Gastroesophageal sphincter (tissue), 4 donors: ENCODE measurements at regions not wholly inside any gene's neighbourhood (a gene's known extent, or its start where the extent isn't known, plus 50 kb on each side); places are given as distances from the start of the nearest gene placed in this dataset.
"Not testable (repeated sequence)": the region's sequence is repeated elsewhere in the genome, so short reads cannot be mapped to it uniquely, and the experiment has no call there.

ENCODE experiments used
- ATAC-seq: fragments of 150-250 bp; one replicate; pipeline ENCODE4 v1.9.1; 2016; ENCODE audit warnings: mild to moderate bottlenecking, moderate library complexity
- H3K27ac ChIP-seq, 4 donors: fragments of 200-600 bp; sonication (generic) in 3 of 4; 1 replicate in 3 of 4; 2 replicates in 1 of 4; pipeline ENCODE4 v1.5.1; 2016 to 2019
- H3K27me3 ChIP-seq: fragments of 200-600 bp; sonication (generic); one replicate; pipeline ENCODE4 v1.5.1; 2019
- H3K36me3 ChIP-seq, 2 donors: fragments of 200-600 bp; sonication (generic); one replicate each; pipeline ENCODE4 v1.5.1; 2019; ENCODE audit warnings: control low read depth in 1 of 2
- H3K4me1 ChIP-seq, 3 donors: fragments of 200-600 bp; sonication (generic); 1 replicate in 2 of 3; 2 replicates in 1 of 3; pipeline ENCODE4 v1.5.1; 2016 to 2019; ENCODE audit warnings: control low read depth in 2 of 3
- H3K4me3 ChIP-seq, 2 donors: fragments of 200-600 bp; sonication (generic); one replicate each; pipeline ENCODE4 v1.5.1; 2019; ENCODE audit warnings: mild to moderate bottlenecking in 1 of 2, moderate library complexity in 1 of 2
- H3K9me3 ChIP-seq, 3 donors: fragments of 200-600 bp; sonication (generic); one replicate each; pipeline ENCODE4 v1.5.1; 2017 to 2019; ENCODE audit warnings: control low read depth in 2 of 3
- CTCF ChIP-seq, 4 experiments: fragments of 200-600 bp in 2 of 4; fragments of 450-650 bp in 2 of 4; sonication (generic) in 1 of 4; IDR thresholded peaks; one replicate each; pipeline ENCODE4 v1.5.1; 2017 to 2019; ENCODE audit warnings: antibody characterized with exemption in 4 of 4, mild to moderate bottlenecking in 2 of 4, moderate library complexity in 2 of 4
- EP300 ChIP-seq: sonication (generic); formaldehyde crosslinking; IDR thresholded peaks from one replicate; pipeline ENCODE4 v1.6.1; 2017; ENCODE audit warnings: antibody characterized with exemption, mild to moderate bottlenecking
- POLR2A ChIP-seq, 2 donors: fragments of 450-650 bp; IDR thresholded peaks; one replicate each; pipeline ENCODE4 v1.6.1; 2017; ENCODE audit warnings: antibody characterized with exemption in 2 of 2, mild to moderate bottlenecking in 2 of 2, moderate library complexity in 1 of 2
- POLR2AphosphoS5 ChIP-seq: sonication (generic); formaldehyde crosslinking; IDR thresholded peaks from one replicate; pipeline ENCODE4 v1.6.1; 2017; ENCODE audit warnings: antibody characterized with exemption
- WGBS, 2 donors: methylation state at CpG; one replicate each; pipeline ENCODE4 v1.1.5; 2018; ENCODE audit warnings: low coverage in 1 of 2; 5-methylcytosine and 5-hydroxymethylcytosine counted together

GRCh38 chr5:36777105-36777757 is 99.3 kb upstream of the NIPBL start:
- Histone ChIP-seq H3K36me3 (no peaks in the 10 kb centered on the region), H3K27ac (no peak overlapping the region), H3K4me1 (no peaks in the 10 kb centered on the region), H3K27me3 (no peaks in the 10 kb centered on the region), H3K4me3 (no peak overlapping the region), H3K9me3 (no peaks in the 10 kb centered on the region)
- WGBS, 2 donors: 12 to 21% methylated on average over 4 to 5 of the region's 5 CpGs
- ATAC-seq: no peak
- TF ChIP-seq CTCF (IDR thresholded peaks at IDR 0.05) (peak; percentile 30 to 53 (median 46)), POLR2A (IDR thresholded peaks at IDR 0.05) (no peak), POLR2AphosphoS5 (no peak)

GRCh38 chr5:36778336-36778735 is 98.2 kb upstream of the NIPBL start:
- H3K27ac ChIP-seq: no peak overlapping the region
- no peaks in the 10 kb centered on the region for H3K27me3 ChIP-seq

GRCh38 chr5:36782612-36783011 is 94.0 kb upstream of the NIPBL start:
- not testable (repeated sequence) for H3K9me3 ChIP-seq, ATAC-seq, H3K27me3 ChIP-seq, H3K36me3 ChIP-seq, H3K27ac ChIP-seq, H3K4me1 ChIP-seq, H3K4me3 ChIP-seq
- no CpG with 5 or more reads among the region's 26 CpGs for WGBS, 2 donors

More at GRCh38 chr5:36778336-36778735, 98.2 kb upstream of the NIPBL start:
- no peak for TF ChIP-seq POLR2A (IDR thresholded peaks at IDR 0.05)
- TF ChIP-seq POLR2AphosphoS5: no peak
- no peak for TF ChIP-seq CTCF (IDR thresholded peaks at IDR 0.05)
- TF ChIP-seq EP300: no peak
- Histone ChIP-seq H3K4me1 (no peaks in the 10 kb centered on the region), H3K4me3 (no peak overlapping the region), H3K36me3 (no peaks in the 10 kb centered on the region), H3K9me3 (no peaks in the 10 kb centered on the region)
- no peak for ATAC-seq

- no peak overlapping the region for H3K27ac ChIP-seq
- no peaks in the 10 kb centered on the region for H3K36me3 ChIP-seq
- no peaks in the 10 kb centered on the region for H3K27me3 ChIP-seq
- ATAC-seq: no peak
- no peaks in the 10 kb centered on the region for H3K4me1 ChIP-seq
- H3K4me3 ChIP-seq: no peak overlapping the region
- 83 to 100% methylated on average over 1 of the region's 1 CpG for WGBS, 2 donors
- H3K9me3 ChIP-seq: no peaks in the 10 kb centered on the region
- TF ChIP-seq POLR2AphosphoS5 (no peak), POLR2A (IDR thresholded peaks at IDR 0.05) (no peak), EP300 (no peak), CTCF (IDR thresholded peaks at IDR 0.05) (no peak)
These were observed 90.0 kb upstream of the NIPBL start for GRCh38 chr5:36786448-36787012.

- Histone ChIP-seq H3K27ac (no peak overlapping the region), H3K4me3 (no peak overlapping the region), H3K4me1 (no peaks in the 10 kb centered on the region), H3K9me3 (no peaks in the 10 kb centered on the region), H3K36me3 (no peaks in the 10 kb centered on the region), H3K27me3 (no peaks in the 10 kb centered on the region)
- 79 to 94% methylated on average over 7 to 8 of the region's 8 CpGs for WGBS, 2 donors
- no peak for TF ChIP-seq CTCF (IDR thresholded peaks at IDR 0.05)
- ATAC-seq: no peak
These were observed 89.0 kb upstream of the NIPBL start for GRCh38 chr5:36787365-36788093.
